NCI-H1930 (cell line): ENCODE measurements at regions not wholly inside any gene's neighbourhood (a gene's known extent, or its start where the extent isn't known, plus 50 kb on each side); places are given as distances from the start of the nearest gene placed in this dataset.

Experiments
- DNase-seq, 2 experiments: peaks; one replicate each; lab custom pipeline; 2025; lab: John Stamatoyannopoulos, UW

- DNase-seq = no peak
These were observed 96.5 kb upstream of the CRHR1 start for GRCh38 chr17:45687594-45687993.

- no peak for DNase-seq
These were observed 95.8 kb upstream of the CRHR1 start for GRCh38 chr17:45688353-45688752.

DNA sequence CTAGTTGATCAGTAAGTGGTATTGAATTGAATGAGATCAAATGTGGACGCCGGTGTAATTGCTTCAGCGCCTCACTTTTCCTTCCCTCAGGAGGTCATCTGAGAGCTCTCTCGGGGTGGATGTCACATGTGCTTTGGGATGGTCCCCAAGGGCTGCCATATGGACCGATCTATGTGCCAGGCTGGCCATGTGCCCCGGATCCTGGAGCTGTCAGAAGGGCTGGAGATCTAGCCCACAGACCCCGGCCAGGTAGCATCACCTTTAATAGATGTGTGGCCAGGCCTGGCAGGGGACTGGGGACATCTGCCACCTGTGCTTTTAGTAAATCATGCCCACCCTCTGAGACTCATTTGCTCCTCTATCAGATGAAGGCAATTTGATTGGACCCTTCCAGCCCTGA lies 95.3 kb upstream of the CRHR1 start:
- no peak for DNase-seq

- DNase-seq = no peak
These were observed 94.7 kb upstream of the CRHR1 start for GRCh38 chr17:45689451-45689850.

GRCh38 chr17:45690625-45691275 lies 93.4 kb upstream of the CRHR1 start:
- no peak for DNase-seq

DNA sequence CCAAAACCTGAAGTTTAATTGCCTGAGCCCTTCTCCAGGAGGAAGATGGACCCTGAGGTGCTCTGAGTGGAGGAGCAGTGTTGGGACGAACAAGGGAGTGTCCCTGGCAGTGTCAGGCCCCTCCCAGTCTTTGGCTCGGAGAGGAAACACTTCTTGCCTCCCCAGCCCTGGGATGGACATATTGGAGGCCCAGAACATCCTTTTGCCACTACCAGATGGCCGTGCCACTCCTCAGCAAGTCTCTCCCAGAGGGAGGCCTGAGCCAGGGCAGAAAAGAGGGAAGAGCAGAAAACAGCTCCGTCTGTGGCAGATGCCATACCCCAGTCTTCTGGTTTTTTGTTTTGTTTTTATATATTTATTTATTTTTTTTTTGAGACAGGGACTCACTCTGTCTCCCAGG lies 91.5 kb upstream of the CRHR1 start:
- DNase-seq = no peak

DNA sequence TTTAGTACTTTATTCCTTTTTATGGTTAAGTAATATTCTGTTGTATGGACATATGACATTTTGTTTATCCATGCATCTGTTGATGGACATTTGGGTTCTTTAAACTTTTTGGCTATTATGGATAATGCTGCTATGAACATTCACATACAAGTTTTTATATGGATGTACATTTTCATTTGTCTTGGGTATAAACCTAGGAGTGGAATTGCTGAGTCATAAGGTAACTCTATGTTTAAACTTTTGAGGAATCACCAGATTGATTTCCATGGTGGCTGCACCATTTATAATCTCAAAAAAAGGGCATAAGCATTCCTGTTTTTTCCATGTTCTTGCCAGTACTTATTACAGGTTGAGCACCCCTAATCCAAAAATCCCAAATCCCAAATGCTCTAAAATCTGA lies 90.3 kb upstream of the CRHR1 start:
- no peak for DNase-seq

DNA sequence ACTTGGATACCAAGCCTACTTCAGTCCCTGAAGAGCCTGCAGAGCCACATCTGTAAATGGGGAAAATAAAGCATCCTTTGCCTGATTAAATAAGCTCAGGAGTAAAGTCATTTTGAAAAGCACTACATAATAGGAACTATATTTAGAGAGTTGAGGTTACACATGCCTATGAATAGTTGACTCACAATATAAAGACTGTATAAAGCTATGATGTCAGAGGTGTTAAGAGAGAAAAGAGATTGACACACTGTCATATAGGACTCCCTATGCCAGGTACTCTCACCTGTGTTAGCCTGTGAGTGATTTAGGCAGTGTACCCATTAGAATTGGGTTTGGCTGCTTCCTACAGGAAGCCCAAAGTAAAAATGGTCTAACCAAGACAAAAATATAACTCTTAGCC lies 87.7 kb upstream of the CRHR1 start:
- no peak for DNase-seq

- DNase-seq = no peak
These were observed 87.0 kb upstream of the CRHR1 start for GRCh38 chr17:45697076-45697475.

GRCh38 chr17:45700171-45701090 lies 83.7 kb upstream of the CRHR1 start:
- DNase-seq = no peak

- no peak for DNase-seq
These were observed 81.4 kb upstream of the CRHR1 start for GRCh38 chr17:45702666-45703266.

DNA sequence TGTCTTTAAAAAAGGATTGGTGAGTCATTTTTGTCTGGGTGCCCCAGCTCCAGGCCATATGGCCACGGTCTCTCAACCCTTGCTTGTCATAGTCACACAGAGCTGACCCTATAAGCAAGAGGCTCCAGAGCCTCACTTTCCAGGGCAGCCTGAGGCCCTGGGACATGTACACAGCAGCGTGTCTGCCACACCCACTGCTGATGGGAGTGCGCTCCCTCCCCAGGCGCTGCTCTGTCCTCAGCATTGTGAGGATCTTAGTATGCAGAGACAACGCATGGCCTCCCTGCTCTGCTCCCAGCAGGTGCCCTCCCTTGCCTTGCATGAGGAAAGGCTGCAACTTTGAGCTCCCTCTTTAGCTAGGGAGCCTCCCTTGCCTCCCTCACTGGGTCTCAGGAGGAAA lies 80.8 kb upstream of the CRHR1 start:
- no peak for DNase-seq

- no peak for DNase-seq
These were observed 80.3 kb upstream of the CRHR1 start for GRCh38 chr17:45703806-45704205.

GRCh38 chr17:45704251-45704650 lies 79.9 kb upstream of the CRHR1 start:
- DNase-seq = no peak

DNA sequence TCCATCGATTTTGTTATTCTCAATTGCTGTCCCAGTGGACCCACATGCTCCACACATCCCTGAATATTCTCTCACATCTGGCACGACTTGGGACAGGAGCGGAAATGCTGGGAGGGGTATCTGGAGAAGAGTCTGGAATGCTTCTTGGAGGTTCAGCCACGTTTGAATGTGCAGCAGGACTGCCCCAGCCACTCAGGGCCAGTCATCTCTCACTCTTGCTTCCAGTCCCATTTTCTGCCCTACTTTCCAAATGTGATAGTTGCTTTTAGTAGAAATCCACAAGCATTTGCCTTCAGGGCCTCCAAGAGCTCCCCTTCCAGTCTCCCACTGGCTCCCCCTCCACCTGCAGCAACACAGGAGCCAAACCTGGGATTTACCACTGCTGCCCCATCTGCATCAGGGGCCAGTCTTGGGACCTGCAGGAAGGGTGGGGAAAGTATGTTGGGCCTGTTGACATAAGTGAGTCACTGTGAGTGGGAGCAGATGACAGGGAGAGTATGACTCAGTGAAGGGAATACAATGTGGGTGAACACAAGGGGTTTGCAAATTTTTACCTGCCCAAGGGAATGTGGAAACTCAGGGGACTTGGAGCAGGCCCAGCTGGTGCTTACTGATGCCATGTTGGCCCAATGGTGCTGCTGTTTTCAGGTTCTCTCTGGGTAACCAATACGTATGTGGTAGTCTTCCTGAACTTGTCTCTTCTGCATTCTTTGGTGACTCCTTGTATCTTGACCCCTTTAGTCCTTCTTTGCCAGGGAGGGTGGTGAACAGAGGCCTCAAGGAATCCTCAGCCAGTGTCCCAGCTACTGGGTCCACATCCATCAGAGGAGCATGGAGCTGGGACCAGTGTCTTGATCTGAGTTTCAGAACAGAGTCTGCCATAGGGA lies 78.8 kb upstream of the CRHR1 start:
- DNase-seq = no peak

DNA sequence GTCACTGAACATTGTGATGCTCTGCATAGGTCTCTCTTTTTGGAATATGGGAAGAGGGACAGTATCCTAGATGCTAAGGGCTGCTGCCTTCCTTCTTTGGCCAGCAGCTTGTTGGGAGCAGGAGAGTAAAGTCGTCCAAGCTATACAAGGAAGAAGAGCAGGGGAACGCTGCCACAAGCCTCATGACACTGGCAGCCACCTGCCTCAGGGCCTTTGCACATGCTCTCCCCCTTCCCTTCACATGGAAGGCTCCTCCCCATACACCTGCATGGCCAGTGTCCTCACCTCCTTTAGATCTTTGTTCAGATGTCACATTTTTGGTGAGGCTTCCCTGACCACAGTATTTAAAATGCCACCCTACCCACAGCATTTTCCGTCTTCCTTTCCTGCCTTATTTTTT lies 78.1 kb upstream of the CRHR1 start:
- no peak for DNase-seq

DNA sequence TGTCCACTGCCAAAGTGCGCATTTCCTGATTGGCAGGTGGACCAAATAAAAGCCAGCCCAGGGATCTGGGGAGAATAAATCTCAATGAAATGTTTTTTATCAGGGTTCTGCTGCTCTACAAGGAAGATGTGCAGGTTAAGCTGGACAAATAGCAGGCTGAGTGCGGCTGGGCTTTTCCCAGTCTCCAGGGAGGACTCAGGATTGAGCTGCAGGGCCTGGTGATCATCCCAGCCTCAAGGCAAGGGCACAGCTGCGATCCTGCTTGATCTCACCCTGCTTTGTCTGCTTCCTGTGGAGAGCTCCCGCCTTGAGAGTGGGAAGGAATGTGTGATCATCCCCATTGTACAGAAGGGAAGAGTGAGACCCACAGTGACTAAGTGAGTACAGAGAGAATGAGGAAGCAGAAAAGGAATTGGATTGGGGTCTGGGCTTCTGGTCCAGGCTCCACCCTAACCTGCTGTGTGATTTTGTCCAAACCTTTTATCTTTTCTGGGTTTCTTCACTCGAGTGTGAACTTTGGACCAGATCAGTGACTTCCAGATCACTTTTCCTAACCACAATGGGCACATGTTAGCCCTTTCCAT lies 75.3 kb upstream of the CRHR1 start:
- DNase-seq = no peak

DNA sequence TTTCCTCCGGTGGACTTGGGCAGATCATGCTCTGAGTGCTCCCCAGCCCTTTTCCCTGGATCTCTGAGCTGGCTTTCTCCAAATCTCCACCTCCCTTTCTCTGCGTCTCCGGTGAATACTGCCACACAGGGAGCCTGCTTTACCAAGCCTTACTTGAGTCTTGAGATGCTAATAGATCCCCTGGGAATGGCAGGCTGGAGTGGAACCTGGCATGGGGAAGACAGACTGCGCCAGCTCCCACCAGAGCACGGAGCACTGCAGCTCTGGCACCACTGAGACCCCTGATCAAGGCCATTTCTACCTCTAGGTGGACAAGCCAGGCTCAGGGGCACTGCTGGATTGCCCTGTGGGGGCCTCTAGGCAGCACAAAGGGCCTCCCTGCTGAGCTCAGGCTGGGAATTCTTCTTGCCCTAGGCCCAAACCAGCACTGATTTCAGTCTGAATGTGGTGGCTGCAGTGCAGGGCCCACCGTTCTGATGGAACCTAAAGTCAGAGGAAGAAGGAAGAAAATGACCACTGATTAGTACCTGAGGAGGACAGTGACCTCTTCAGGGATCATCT lies 74.3 kb upstream of the CRHR1 start:
- DNase-seq = no peak

GRCh38 chr17:45715787-45716186 lies 68.3 kb upstream of the CRHR1 start:
- no peak for DNase-seq

DNA sequence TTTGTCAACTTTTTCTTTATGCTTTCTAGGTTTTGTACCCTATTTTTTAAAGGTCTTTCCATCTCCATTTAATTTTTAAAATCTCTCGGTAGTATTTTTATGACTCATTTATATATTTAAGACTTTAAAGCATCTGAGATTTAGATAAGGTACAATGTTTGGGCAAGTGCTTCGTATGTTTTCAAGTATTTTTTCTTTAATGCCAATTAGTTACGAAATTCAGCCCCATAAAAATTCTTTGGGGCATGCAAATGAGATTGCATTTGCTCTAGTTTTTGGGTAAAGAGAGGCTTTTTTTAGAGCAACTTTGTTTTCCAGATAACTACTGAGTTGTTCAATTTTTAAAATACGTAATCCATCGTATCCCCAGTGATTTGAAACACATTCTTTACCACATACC lies 65.3 kb upstream of the CRHR1 start:
- no peak for DNase-seq

- no peak for DNase-seq
These were observed 64.6 kb upstream of the CRHR1 start for GRCh38 chr17:45719335-45720071.
